Colonic mucosa (tissue), 4 donors: ENCODE measurements at regions not wholly inside any gene's neighbourhood (a gene's known extent, or its start where the extent isn't known, plus 50 kb on each side); places are given as distances from the start of the nearest gene placed in this dataset.

Source experiments
- DNase-seq: peaks from one replicate; pipeline ENCODE4 v3.0.0-alpha.2; 2020
- H3K27ac ChIP-seq: fragments of 200-600 bp; one replicate; pipeline ENCODE4 v1.8.0; 2021
- H3K27me3 ChIP-seq: fragments of 200-600 bp; one replicate; pipeline ENCODE4 v1.8.0; 2021
- H3K36me3 ChIP-seq: fragments of 200-600 bp; one replicate; pipeline ENCODE4 v1.8.0; 2021
- H3K4me1 ChIP-seq: fragments of 200-600 bp; one replicate; pipeline ENCODE4 v1.8.0; 2021; ENCODE audit warnings: mild to moderate bottlenecking
- H3K4me3 ChIP-seq: fragments of 200-600 bp; one replicate; pipeline ENCODE4 v1.8.0; 2021
- H3K9ac ChIP-seq, 2 donors: one replicate each; pipeline ENCODE4 v1.7.0; 2013; ENCODE audit warnings: control low read depth in 2 of 2, low read depth in 2 of 2, low read length in 2 of 2
- H3K9me3 ChIP-seq: fragments of 200-600 bp; one replicate; pipeline ENCODE4 v1.8.0; 2021
- intact Hi-C: fragments of 100-400 bp; cut with DNase I; formaldehyde crosslinking; loops from one replicate; pipeline ENCODE4 v1.14.1; 2022
- TF ChIP-seq, protein P1 (sequence below): fragments of 200-600 bp; IDR thresholded peaks from one replicate; pipeline ENCODE4 v1.8.0; 2022; ENCODE audit warnings: antibody characterized with exemption, mild to moderate bottlenecking
- donor health status: healthy.
- donor health status: DM: no; HTN: no; CAD: no.
- donor health status: DM: no; HTN: no; CAD: no.

GRCh38 chr3:107453504-107453903, 69.3 kb upstream of the BBX start:
- Histone ChIP-seq H3K4me3 (no peak overlapping the region), H3K9ac (no peak overlapping the region), H3K9me3 (no peaks in the 10 kb centered on the region), H3K4me1 (no peaks in the 10 kb centered on the region), H3K27me3 (no peaks in the 10 kb centered on the region), H3K36me3 (no peaks in the 10 kb centered on the region), H3K27ac (no peak overlapping the region)
- intact Hi-C loops = no loop called here
- no peak for DNase-seq
- TF ChIP-seq, protein P1, sequence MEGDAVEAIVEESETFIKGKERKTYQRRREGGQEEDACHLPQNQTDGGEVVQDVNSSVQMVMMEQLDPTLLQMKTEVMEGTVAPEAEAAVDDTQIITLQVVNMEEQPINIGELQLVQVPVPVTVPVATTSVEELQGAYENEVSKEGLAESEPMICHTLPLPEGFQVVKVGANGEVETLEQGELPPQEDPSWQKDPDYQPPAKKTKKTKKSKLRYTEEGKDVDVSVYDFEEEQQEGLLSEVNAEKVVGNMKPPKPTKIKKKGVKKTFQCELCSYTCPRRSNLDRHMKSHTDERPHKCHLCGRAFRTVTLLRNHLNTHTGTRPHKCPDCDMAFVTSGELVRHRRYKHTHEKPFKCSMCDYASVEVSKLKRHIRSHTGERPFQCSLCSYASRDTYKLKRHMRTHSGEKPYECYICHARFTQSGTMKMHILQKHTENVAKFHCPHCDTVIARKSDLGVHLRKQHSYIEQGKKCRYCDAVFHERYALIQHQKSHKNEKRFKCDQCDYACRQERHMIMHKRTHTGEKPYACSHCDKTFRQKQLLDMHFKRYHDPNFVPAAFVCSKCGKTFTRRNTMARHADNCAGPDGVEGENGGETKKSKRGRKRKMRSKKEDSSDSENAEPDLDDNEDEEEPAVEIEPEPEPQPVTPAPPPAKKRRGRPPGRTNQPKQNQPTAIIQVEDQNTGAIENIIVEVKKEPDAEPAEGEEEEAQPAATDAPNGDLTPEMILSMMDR = no peak

DNA sequence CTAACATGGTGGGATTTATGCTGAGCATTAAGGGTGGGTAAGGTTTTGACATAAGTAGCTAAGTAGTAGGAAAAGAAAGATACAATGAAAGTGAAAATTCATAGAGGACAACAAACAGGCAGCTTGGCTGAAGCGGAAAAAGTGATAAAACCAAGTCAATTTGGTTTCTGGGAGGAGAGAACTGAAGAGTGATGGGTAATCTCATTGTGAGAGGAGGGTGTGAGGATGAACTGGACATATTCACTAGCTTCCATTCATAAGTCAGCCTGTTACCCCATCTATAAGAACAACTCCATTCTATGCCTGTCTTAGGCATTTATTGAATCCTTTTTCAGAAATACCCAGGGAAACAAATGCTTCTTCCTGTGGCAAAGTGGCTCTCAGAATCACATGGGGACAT, 67.1 kb upstream of the BBX start:
- Histone ChIP-seq H3K36me3 (no peaks in the 10 kb centered on the region), H3K27me3 (no peaks in the 10 kb centered on the region), H3K9ac (no peak overlapping the region), H3K9me3 (no peaks in the 10 kb centered on the region), H3K4me3 (no peak overlapping the region), H3K4me1 (no peaks in the 10 kb centered on the region), H3K27ac (no peak overlapping the region)
- intact Hi-C loops = no loop called here
- TF ChIP-seq, protein P1 = no peak
- no peak for DNase-seq

GRCh38 chr3:107456501-107456900, 66.3 kb upstream of the BBX start:
- H3K4me1 ChIP-seq = no peaks in the 10 kb centered on the region
- no peak overlapping the region for H3K4me3 ChIP-seq
- TF ChIP-seq, protein P1 = no peak
- H3K27me3 ChIP-seq = no peaks in the 10 kb centered on the region
- intact Hi-C loops = no loop called here
- no peak for DNase-seq
- H3K36me3 ChIP-seq = no peaks in the 10 kb centered on the region
- H3K9me3 ChIP-seq = no peaks in the 10 kb centered on the region
- no peak overlapping the region for H3K9ac ChIP-seq
- H3K27ac ChIP-seq = no peak overlapping the region

DNA sequence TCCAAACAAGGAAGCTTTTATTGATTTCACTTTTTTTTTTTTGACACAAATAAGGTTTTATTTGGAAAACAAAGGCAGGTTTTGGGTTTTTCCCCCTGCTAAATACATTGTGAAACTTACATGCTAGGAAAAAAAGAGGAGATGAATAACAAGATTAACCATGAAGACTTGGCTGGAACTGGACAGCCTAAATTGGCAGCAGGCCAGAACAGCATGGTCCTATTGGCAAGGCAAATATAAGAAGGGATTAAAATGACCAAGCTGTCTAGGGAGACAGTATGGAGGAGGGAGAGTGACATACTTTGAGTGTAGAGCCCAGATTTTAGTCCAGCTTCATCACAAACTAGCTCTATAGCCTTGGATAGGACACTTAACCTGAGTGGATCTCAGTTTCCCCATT, 63.9 kb upstream of the BBX start:
- H3K27ac ChIP-seq = no peak overlapping the region
- no peaks in the 10 kb centered on the region for H3K27me3 ChIP-seq
- H3K4me1 ChIP-seq = no peaks in the 10 kb centered on the region
- no peak overlapping the region for H3K9ac ChIP-seq
- TF ChIP-seq, protein P1 = no peak
- H3K9me3 ChIP-seq = no peaks in the 10 kb centered on the region
- no peak overlapping the region for H3K4me3 ChIP-seq
- DNase-seq = no peak
- no peaks in the 10 kb centered on the region for H3K36me3 ChIP-seq
- intact Hi-C loops = no loop called here

DNA sequence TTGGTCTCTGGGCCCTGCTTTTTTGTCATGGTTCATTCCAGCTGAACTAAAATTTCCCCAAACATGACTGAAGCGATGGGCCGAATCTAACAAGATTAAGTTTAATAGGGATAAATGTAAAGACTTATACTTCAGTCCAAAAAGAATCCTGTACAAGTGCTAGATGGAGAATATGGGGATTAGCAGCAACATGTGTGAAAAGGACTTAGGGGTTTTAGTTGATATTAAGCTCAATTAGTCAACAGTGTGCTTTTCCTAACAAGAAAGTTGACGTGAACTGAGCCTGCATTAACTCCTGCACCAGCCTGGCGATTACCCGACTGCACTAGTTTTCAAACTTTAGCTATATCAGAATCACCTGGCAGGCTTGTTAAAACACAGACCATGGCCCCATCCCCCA, 61.0 kb upstream of the BBX start:
- intact Hi-C loops = no loop called here
- TF ChIP-seq, protein P1 = no peak
- no peaks in the 10 kb centered on the region for H3K4me1 ChIP-seq
- no peaks in the 10 kb centered on the region for H3K9me3 ChIP-seq
- no peak overlapping the region for H3K4me3 ChIP-seq
- no peak overlapping the region for H3K27ac ChIP-seq
- H3K9ac ChIP-seq = no peak overlapping the region
- no peaks in the 10 kb centered on the region for H3K36me3 ChIP-seq
- no peak for DNase-seq
- no peaks in the 10 kb centered on the region for H3K27me3 ChIP-seq

GRCh38 chr3:107464037-107464436, 58.7 kb upstream of the BBX start:
- Histone ChIP-seq H3K9ac (no peak overlapping the region), H3K36me3 (no peaks in the 10 kb centered on the region), H3K9me3 (no peaks in the 10 kb centered on the region), H3K4me1 (no peaks in the 10 kb centered on the region), H3K27me3 (no peaks in the 10 kb centered on the region), H3K27ac (no peak overlapping the region), H3K4me3 (no peak overlapping the region)
- intact Hi-C loops = no loop called here
- DNase-seq = no peak
- TF ChIP-seq, protein P1 = no peak
